ENCODE measurements at regions not wholly inside any gene's neighbourhood (a gene's known extent, or its start where the extent isn't known, plus 50 kb on each side); places are given as distances from the start of the nearest gene placed in this dataset.
A peak's percentile ranks its signal among the peaks of the same experiment; 100 is the strongest.

GRCh38 chr13:30126903-30127428, 180.4 kb downstream of the KATNAL1 start:
- no peak overlapping the region for H3K27ac Mint-ChIP-seq
- no peaks in the 10 kb centered on the region for H3K27me3 Mint-ChIP-seq
- no peaks in the 10 kb centered on the region for H3K36me3 ChIP-seq (ENCODE audit: control insufficient read depth, insufficient read depth, low read length)
- DNase-seq = no peak
- ATAC-seq (ENCODE audit: low read depth in 2 of 2) = peak in 1 of 2 donors; percentile 20
- no peak overlapping the region for H3K4me3 ChIP-seq (ENCODE audit: low read depth, low read length)
- no peak overlapping the region for H3K27ac ChIP-seq (ENCODE audit: insufficient read depth, low read length, poor library complexity, severe bottlenecking)
- no peaks in the 10 kb centered on the region for H3K36me3 Mint-ChIP-seq
- no peaks in the 10 kb centered on the region for H3K9me3 Mint-ChIP-seq
- H3K4me1 Mint-ChIP-seq = peaks cover 0 to 5% (median 1%) of the 10 kb centered on the region in 4 donors
- H3K27me3 ChIP-seq (ENCODE audit: control insufficient read depth, insufficient read depth, low read length) = no peaks in the 10 kb centered on the region
- H3K4me1 ChIP-seq (ENCODE audit: control insufficient read depth, insufficient read depth, low read length, poor library complexity, severe bottlenecking) = no peaks in the 10 kb centered on the region
- no peak overlapping the region for H3K4me3 Mint-ChIP-seq
- H3K9me3 ChIP-seq (ENCODE audit: control insufficient read depth in 2 of 2, low read length in 2 of 2) = no peaks in the 10 kb centered on the region

DNA sequence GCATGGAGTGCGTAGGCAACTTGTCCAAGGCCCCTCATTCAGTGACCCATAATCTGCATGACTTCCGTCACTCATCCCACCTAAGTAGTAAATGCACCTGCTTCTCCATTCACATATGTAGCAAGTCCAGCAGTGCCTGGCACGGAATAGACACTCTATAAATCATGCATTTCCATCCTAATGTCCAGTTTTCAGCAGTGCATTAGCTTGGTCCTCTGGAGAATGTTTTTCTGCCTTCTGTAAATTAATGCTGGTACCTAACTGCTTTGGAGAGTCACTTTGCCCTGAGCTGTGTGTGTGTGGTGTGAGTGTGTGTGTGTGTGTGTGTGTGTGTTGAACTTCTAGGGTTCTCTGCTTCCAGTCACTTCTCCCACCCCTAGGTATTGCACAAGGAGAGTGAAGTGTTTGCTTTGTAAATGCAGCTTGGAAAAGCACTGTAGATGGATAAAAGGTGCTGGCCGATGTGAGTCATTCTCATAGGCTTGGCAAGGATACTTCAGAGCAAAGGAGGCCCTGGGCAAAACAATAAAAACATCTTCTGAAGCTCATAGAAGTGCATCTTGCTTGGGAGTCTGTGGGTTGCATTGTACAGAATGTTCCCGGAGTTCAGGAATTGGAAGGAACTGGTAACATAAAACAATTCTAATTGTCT, 181.8 kb downstream of the KATNAL1 start:
- no peak overlapping the region for H3K4me3 ChIP-seq (ENCODE audit: low read depth, low read length)
- no peaks in the 10 kb centered on the region for H3K36me3 Mint-ChIP-seq
- DNase-seq = no peak
- ATAC-seq (ENCODE audit: low read depth in 2 of 2) = no peak
- no peaks in the 10 kb centered on the region for H3K9me3 ChIP-seq (ENCODE audit: control insufficient read depth in 2 of 2, low read length in 2 of 2)
- no peak overlapping the region for H3K27ac ChIP-seq (ENCODE audit: insufficient read depth, low read length, poor library complexity, severe bottlenecking)
- no peaks in the 10 kb centered on the region for H3K4me1 ChIP-seq (ENCODE audit: control insufficient read depth, insufficient read depth, low read length, poor library complexity, severe bottlenecking)
- no peaks in the 10 kb centered on the region for H3K27me3 Mint-ChIP-seq
- peaks cover 0 to 12% (median 5%) of the 10 kb centered on the region in 4 donors for H3K4me1 Mint-ChIP-seq
- H3K36me3 ChIP-seq (ENCODE audit: control insufficient read depth, insufficient read depth, low read length) = no peaks in the 10 kb centered on the region
- no peaks in the 10 kb centered on the region for H3K27me3 ChIP-seq (ENCODE audit: control insufficient read depth, insufficient read depth, low read length)
- no peak overlapping the region for H3K4me3 Mint-ChIP-seq
- H3K9me3 Mint-ChIP-seq = no peaks in the 10 kb centered on the region
- no peak overlapping the region for H3K27ac Mint-ChIP-seq

DNA sequence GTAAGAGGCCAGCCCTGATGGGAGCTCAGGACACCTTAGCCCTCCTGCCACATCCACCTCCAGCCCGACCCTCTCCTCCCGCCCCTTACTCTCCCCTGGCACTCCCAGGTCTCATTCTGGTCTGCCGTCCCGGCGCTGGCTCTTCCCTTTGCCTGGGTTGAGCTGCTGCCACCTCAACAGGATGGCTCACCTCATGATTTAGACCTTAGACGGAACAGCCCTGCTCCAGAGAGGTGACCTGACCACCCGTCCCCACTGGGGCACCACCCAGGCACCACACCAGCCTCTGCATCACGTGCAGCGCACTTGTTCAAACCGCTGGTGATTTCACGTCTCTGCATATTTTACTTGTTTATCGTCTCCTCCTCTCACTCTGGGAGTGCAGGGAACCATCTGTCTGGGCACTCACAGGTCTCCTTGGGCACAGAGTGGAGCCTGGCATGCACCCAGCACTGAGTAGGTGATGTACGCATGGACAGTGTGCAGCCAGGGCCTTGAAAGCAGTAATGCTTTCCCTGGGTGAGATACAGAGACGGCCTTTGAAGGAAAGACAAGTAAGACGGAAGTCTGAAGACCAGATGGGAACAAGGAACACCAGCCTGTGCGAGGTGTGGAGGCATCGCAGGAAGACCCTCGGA, 183.1 kb downstream of the KATNAL1 start:
- DNase-seq (no peak), ATAC-seq (ENCODE audit: low read depth in 2 of 2) (no peak)
- Histone ChIP-seq H3K27ac (ENCODE audit: insufficient read depth, low read length, poor library complexity, severe bottlenecking) (no peak overlapping the region), H3K27me3 (ENCODE audit: control insufficient read depth, insufficient read depth, low read length) (no peaks in the 10 kb centered on the region), H3K9me3 (ENCODE audit: control insufficient read depth in 2 of 2, low read length in 2 of 2) (no peaks in the 10 kb centered on the region), H3K4me3 (ENCODE audit: low read depth, low read length) (no peak overlapping the region), H3K4me1 (ENCODE audit: control insufficient read depth, insufficient read depth, low read length, poor library complexity, severe bottlenecking) (peaks cover 5% of the 10 kb centered on the region), H3K36me3 (ENCODE audit: control insufficient read depth, insufficient read depth, low read length) (no peaks in the 10 kb centered on the region)
- no peak overlapping the region for H3K27ac Mint-ChIP-seq
- H3K9me3 Mint-ChIP-seq = no peaks in the 10 kb centered on the region
- H3K4me1 Mint-ChIP-seq = peaks cover 12 to 21% (median 16%) of the 10 kb centered on the region in 4 donors
- H3K36me3 Mint-ChIP-seq = no peaks in the 10 kb centered on the region
- H3K4me3 Mint-ChIP-seq = no peak overlapping the region
- no peaks in the 10 kb centered on the region for H3K27me3 Mint-ChIP-seq

DNA sequence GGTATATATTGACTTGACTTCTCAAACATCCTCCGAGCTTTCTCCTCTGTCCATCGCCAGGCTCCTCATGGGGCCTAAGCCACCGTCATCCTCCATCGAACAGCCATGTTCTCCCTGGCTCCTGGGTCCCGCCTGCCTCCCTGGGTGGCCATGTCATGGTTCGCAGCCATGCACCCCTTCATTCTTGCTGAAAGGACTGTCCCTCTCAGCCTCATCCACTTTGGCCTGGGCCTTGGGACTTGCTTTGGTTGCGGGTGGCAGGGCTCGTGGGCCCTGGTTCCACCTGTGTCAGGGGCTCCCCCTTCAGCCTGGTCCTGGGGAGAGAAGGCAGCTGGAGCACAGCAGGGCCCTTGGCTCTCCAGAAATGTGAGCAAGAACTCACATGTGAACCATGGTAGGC, 183.8 kb downstream of the KATNAL1 start:
- no peak overlapping the region for H3K4me3 ChIP-seq (ENCODE audit: low read depth, low read length)
- Mint-ChIP-seq H3K27ac (no peak overlapping the region), H3K27me3 (no peaks in the 10 kb centered on the region), H3K4me1 (peaks cover 13 to 22% (median 20%) of the 10 kb centered on the region in 4 donors), H3K9me3 (no peaks in the 10 kb centered on the region), H3K36me3 (no peaks in the 10 kb centered on the region), H3K4me3 (no peak overlapping the region)
- peaks cover 7% of the 10 kb centered on the region for H3K4me1 ChIP-seq (ENCODE audit: control insufficient read depth, insufficient read depth, low read length, poor library complexity, severe bottlenecking)
- H3K9me3 ChIP-seq (ENCODE audit: control insufficient read depth in 2 of 2, low read length in 2 of 2) = no peaks in the 10 kb centered on the region
- DNase-seq (no peak), ATAC-seq (ENCODE audit: low read depth in 2 of 2) (no peak)
- no peak overlapping the region for H3K27ac ChIP-seq (ENCODE audit: insufficient read depth, low read length, poor library complexity, severe bottlenecking)
- H3K36me3 ChIP-seq (ENCODE audit: control insufficient read depth, insufficient read depth, low read length) = no peaks in the 10 kb centered on the region
- H3K27me3 ChIP-seq (ENCODE audit: control insufficient read depth, insufficient read depth, low read length) = no peaks in the 10 kb centered on the region

- H3K4me1 Mint-ChIP-seq = peaks cover 13 to 26% (median 23%) of the 10 kb centered on the region in 4 donors
- no peak overlapping the region for H3K4me3 ChIP-seq (ENCODE audit: low read depth, low read length)
- ATAC-seq (ENCODE audit: low read depth in 2 of 2) = no peak
- no peaks in the 10 kb centered on the region for H3K9me3 Mint-ChIP-seq
- H3K27ac ChIP-seq (ENCODE audit: insufficient read depth, low read length, poor library complexity, severe bottlenecking) = no peak overlapping the region
- no peak overlapping the region for H3K27ac Mint-ChIP-seq
- no peaks in the 10 kb centered on the region for H3K36me3 ChIP-seq (ENCODE audit: control insufficient read depth, insufficient read depth, low read length)
- H3K4me1 ChIP-seq (ENCODE audit: control insufficient read depth, insufficient read depth, low read length, poor library complexity, severe bottlenecking) = peaks cover 7% of the 10 kb centered on the region
- H3K27me3 Mint-ChIP-seq = no peaks in the 10 kb centered on the region
- no peak for DNase-seq
- no peaks in the 10 kb centered on the region for H3K27me3 ChIP-seq (ENCODE audit: control insufficient read depth, insufficient read depth, low read length)
- H3K4me3 Mint-ChIP-seq = no peak overlapping the region
- H3K9me3 ChIP-seq (ENCODE audit: control insufficient read depth in 2 of 2, low read length in 2 of 2) = no peaks in the 10 kb centered on the region
- H3K36me3 Mint-ChIP-seq = no peaks in the 10 kb centered on the region
Observed at GRCh38 chr13:30121666-30122065, 185.7 kb downstream of the KATNAL1 start.

DNA sequence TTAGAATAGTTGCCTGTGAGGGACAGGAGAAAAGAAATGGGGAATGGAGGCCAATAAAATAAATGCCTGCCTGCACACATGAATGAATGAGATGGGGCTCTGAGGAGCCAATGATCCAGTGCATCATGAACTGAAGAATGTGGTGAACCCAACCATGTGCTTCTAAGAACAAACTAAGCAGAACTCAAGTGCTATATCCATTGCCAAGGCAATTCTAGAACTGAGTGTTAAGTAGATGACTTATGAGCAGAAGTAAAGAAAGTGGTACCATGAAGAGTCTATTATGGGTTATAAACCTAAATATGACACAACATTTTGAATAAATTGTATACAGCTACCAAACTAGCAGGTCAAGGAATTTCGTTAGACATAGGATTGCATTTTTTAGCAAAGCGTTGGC, 186.1 kb downstream of the KATNAL1 start:
- H3K4me1 Mint-ChIP-seq = peaks cover 13 to 26% (median 23%) of the 10 kb centered on the region in 4 donors
- Histone ChIP-seq H3K4me1 (ENCODE audit: control insufficient read depth, insufficient read depth, low read length, poor library complexity, severe bottlenecking) (peaks cover 7% of the 10 kb centered on the region), H3K36me3 (ENCODE audit: control insufficient read depth, insufficient read depth, low read length) (no peaks in the 10 kb centered on the region), H3K27me3 (ENCODE audit: control insufficient read depth, insufficient read depth, low read length) (no peaks in the 10 kb centered on the region), H3K27ac (ENCODE audit: insufficient read depth, low read length, poor library complexity, severe bottlenecking) (no peak overlapping the region), H3K4me3 (ENCODE audit: low read depth, low read length) (no peak overlapping the region), H3K9me3 (ENCODE audit: control insufficient read depth in 2 of 2, low read length in 2 of 2) (no peaks in the 10 kb centered on the region)
- H3K36me3 Mint-ChIP-seq = no peaks in the 10 kb centered on the region
- no peak overlapping the region for H3K4me3 Mint-ChIP-seq
- H3K27me3 Mint-ChIP-seq = no peaks in the 10 kb centered on the region
- H3K9me3 Mint-ChIP-seq = no peaks in the 10 kb centered on the region
- H3K27ac Mint-ChIP-seq = no peak overlapping the region
- DNase-seq (no peak), ATAC-seq (ENCODE audit: low read depth in 2 of 2) (no peak)

DNA sequence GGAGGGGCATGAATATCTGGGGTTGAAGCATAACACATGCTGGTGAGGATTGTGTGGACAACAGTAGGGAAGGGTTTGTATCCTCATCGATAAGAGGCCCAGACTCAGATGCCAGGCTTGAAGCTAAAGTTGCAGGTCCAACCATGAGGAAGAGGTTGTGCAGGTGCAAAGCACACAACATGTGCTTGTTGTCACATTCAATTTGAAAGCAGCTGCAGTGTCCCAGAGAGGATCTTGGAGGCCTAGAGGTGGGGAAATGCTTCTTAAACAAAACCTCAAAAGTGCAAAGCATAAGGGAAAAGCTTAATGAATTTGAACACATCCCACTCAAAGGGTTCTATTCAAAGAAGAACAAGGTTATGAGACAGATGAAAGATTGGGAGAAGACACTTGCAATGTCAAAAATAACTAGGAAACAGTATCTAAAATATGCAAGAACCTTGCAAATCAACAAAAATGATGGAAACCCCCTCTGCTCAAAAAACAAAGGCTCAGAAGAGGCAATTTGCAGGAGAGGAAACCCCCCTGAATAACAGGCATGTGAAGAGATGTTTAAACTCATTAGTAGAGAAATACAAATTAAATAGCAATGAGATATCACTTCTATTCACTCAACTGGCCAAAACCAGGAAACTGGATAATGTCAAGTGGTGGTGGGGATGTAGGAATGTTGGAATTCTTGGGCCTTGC, 187.1 kb downstream of the KATNAL1 start:
- H3K4me1 ChIP-seq (ENCODE audit: control insufficient read depth, insufficient read depth, low read length, poor library complexity, severe bottlenecking) = peaks cover 8% of the 10 kb centered on the region
- H3K36me3 ChIP-seq (ENCODE audit: control insufficient read depth, insufficient read depth, low read length) = no peaks in the 10 kb centered on the region
- peaks cover 13 to 27% (median 23%) of the 10 kb centered on the region in 4 donors for H3K4me1 Mint-ChIP-seq
- H3K27me3 Mint-ChIP-seq = no peaks in the 10 kb centered on the region
- no peaks in the 10 kb centered on the region for H3K9me3 ChIP-seq (ENCODE audit: control insufficient read depth in 2 of 2, low read length in 2 of 2)
- H3K27me3 ChIP-seq (ENCODE audit: control insufficient read depth, insufficient read depth, low read length) = no peaks in the 10 kb centered on the region
- no peaks in the 10 kb centered on the region for H3K9me3 Mint-ChIP-seq
- H3K4me3 ChIP-seq (ENCODE audit: low read depth, low read length) = no peak overlapping the region
- H3K36me3 Mint-ChIP-seq = no peaks in the 10 kb centered on the region
- H3K27ac ChIP-seq (ENCODE audit: insufficient read depth, low read length, poor library complexity, severe bottlenecking) = no peak overlapping the region
- DNase-seq = no peak
- H3K4me3 Mint-ChIP-seq = no peak overlapping the region
- no peak for ATAC-seq (ENCODE audit: low read depth in 2 of 2)
- peak overlapping the region in 1 of 3 donors; percentile 5 for H3K27ac Mint-ChIP-seq

All from CD4-positive, CD25-positive, alpha-beta regulatory T cell (primary cell).